ENCODE measurements at regions not wholly inside any gene's neighbourhood (a gene's known extent, or its start where the extent isn't known, plus 50 kb on each side); places are given as distances from the start of the nearest gene placed in this dataset.

DNA sequence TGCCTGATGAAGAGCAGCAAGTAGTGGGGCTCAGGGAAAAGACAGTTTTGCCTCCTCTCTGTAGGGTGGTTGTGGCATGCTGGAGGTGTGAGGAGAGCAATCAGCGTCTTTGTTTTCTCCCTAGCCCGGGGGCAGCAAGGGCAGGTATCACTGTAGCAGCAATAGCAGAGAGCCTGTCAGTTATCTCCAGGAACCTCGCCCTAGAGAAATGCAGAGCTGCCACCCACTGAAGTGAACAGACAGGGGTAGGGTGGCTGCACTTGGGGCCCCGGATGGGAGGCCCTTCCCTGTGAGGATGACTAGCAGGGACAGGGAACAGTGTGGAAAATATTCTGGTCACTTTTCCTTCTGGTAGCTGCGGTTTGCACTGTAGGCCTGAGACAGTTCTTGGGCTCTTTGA, 886.5 kb downstream of the CDH8 start:
- Histone ChIP-seq H3K9me3 (replicated peaks; ENCODE audit: control insufficient read depth, insufficient read depth, low read length) (no peaks in the 10 kb centered on the region), H3K4me2 (ENCODE audit: control insufficient read depth, insufficient read depth) (no peak overlapping the region), H3K27ac (ENCODE audit: control insufficient read depth, insufficient read depth) (no peak overlapping the region), H3K4me3 (no peak overlapping the region), H4K20me1 (ENCODE audit: control insufficient read depth, insufficient read depth) (no peaks in the 10 kb centered on the region), H3K9ac (ENCODE audit: control insufficient read depth, insufficient read depth, low read length) (no peak overlapping the region), H3K79me2 (ENCODE audit: control insufficient read depth, insufficient read depth, low read length) (no peaks in the 10 kb centered on the region), H3K27me3 (replicated peaks in 1 of 2; ENCODE audit: control insufficient read depth in 2 of 2, insufficient read depth in 2 of 2, low read length in 1 of 2) (no peaks in the 10 kb centered on the region), H3K4me1 (ENCODE audit: control insufficient read depth, insufficient read depth, low read length) (no peaks in the 10 kb centered on the region), H2AFZ (ENCODE audit: control insufficient read depth, low read depth, low read length) (no peak overlapping the region), H3K36me3 (ENCODE audit: control insufficient read depth in 2 of 2, insufficient read depth in 2 of 2, low read length in 1 of 2) (no peaks in the 10 kb centered on the region)
- RAD21 ChIA-PET (ENCODE audit: unreplicated experiment): no interaction called here
- no peak for ATAC-seq
- WGBS (ENCODE audit: insufficient coverage, insufficient replicate concordance, low lambda C conversion rate, missing lambda C conversion rate): 24% methylated on average over 5 of the region's 5 CpGs
- intact Hi-C loops (cut with micrococcal nuclease; ENCODE audit: unreplicated experiment): loop anchor here (10.0 kb wide), 1 partner anchor 975 kb away; no protein-coding TSS in a partner anchor
- DNase-seq (ENCODE audit: low read depth, low spot score): no peak
- BruUV-seq (replicated peaks): no TSS peak
- CTCF ChIA-PET: no interaction called here
- in situ Hi-C loops (cut with MboI): no loop called here
- FAIRE-seq: no peak
- SMC1A ChIA-PET (ENCODE audit: uncharacterized antibody, unreplicated experiment): interaction anchor here (0.8 kb wide), 1 partner anchor 893 kb away, joined by 3 read pairs; no protein-coding TSS in a partner anchor
- POLR2A ChIA-PET: no interaction called here
- TF ChIP-seq E4F1 (IDR thresholded peaks at IDR 0.05; ENCODE audit: borderline replicate concordance, partially characterized antibody): no peak
- TF ChIP-seq TCF3 (IDR thresholded peaks at IDR 0.05; ENCODE audit: borderline replicate concordance, insufficient read depth, low read depth, low read length): no peak
- TF ChIP-seq RFX5 (IDR thresholded peaks at IDR 0.05; ENCODE audit: low read depth, low read length): no peak
- TF ChIP-seq YY1 (IDR thresholded peaks at IDR 0.05; ENCODE audit: low read depth, low read length): no peak
- TF ChIP-seq, protein P1, sequence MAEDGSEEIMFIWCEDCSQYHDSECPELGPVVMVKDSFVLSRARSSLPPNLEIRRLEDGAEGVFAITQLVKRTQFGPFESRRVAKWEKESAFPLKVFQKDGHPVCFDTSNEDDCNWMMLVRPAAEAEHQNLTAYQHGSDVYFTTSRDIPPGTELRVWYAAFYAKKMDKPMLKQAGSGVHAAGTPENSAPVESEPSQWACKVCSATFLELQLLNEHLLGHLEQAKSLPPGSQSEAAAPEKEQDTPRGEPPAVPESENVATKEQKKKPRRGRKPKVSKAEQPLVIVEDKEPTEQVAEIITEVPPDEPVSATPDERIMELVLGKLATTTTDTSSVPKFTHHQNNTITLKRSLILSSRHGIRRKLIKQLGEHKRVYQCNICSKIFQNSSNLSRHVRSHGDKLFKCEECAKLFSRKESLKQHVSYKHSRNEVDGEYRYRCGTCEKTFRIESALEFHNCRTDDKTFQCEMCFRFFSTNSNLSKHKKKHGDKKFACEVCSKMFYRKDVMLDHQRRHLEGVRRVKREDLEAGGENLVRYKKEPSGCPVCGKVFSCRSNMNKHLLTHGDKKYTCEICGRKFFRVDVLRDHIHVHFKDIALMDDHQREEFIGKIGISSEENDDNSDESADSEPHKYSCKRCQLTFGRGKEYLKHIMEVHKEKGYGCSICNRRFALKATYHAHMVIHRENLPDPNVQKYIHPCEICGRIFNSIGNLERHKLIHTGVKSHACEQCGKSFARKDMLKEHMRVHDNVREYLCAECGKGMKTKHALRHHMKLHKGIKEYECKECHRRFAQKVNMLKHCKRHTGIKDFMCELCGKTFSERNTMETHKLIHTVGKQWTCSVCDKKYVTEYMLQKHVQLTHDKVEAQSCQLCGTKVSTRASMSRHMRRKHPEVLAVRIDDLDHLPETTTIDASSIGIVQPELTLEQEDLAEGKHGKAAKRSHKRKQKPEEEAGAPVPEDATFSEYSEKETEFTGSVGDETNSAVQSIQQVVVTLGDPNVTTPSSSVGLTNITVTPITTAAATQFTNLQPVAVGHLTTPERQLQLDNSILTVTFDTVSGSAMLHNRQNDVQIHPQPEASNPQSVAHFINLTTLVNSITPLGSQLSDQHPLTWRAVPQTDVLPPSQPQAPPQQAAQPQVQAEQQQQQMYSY (CRISPR knock-in tag; IDR thresholded peaks at IDR 0.05): no peak
- TF ChIP-seq NR2C2 (IDR thresholded peaks at IDR 0.05; ENCODE audit: borderline replicate concordance, control insufficient read depth, insufficient read length, low read depth): no peak
- no peak for TF ChIP-seq CHD2 (IDR thresholded peaks at IDR 0.05; ENCODE audit: borderline replicate concordance, low read depth, low read length)
- TF ChIP-seq CHD4 (IDR thresholded peaks at IDR 0.05): no peak
- TF ChIP-seq MYC (IDR thresholded peaks at IDR 0.05; ENCODE audit: insufficient read depth, insufficient read length, insufficient replicate concordance, low read length, severe bottlenecking): no peak
- no peak for TF ChIP-seq PML (IDR thresholded peaks at IDR 0.05; ENCODE audit: low read length)
- TF ChIP-seq PAX5 (IDR thresholded peaks at IDR 0.05; ENCODE audit: borderline replicate concordance, low read depth, low read length): no peak
- TF ChIP-seq ATF7 (IDR thresholded peaks at IDR 0.05; ENCODE audit: low read depth): no peak
- no peak for TF ChIP-seq ZNF687 (IDR thresholded peaks at IDR 0.05)
- no peak for TF ChIP-seq IRF4 (IDR thresholded peaks at IDR 0.05; ENCODE audit: low read depth, low read length)
